ENCODE measurements at regions not wholly inside any gene's neighbourhood (a gene's known extent, or its start where the extent isn't known, plus 50 kb on each side); places are given as distances from the start of the nearest gene placed in this dataset.
A peak's percentile ranks its signal among the peaks of the same experiment; 100 is the strongest.

DNA sequence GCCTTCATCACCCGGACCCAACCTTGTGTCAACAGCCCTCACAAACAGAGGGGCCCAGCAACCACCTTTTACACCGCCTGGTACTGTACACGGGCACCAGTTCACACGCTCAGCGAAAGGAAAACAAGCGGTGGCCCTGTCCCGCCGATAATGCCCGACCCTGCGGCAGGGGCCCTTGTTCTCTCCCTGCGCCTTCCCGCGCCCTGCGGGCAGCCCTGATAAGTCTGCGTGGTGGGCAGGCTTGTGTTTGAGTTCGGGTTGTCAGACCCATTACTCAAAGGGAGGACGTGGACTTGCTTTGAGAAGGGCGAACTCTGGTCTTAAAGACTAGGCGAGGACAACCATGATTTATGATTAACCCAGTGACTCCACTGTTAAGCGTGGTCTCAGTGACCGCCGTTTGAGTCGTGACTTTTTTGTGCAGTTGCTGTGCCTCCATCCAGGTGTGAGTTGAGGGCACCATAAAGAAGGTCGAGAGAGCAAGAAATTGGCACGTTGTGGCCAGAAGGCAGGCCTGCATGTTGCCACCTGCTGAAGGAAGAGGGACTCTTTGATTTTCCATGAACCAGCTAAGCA is 167.4 kb upstream of the GATA6 start:
- no peak for TF ChIP-seq POLR2A (IDR thresholded peaks at IDR 0.05)
- TF ChIP-seq, protein P1, sequence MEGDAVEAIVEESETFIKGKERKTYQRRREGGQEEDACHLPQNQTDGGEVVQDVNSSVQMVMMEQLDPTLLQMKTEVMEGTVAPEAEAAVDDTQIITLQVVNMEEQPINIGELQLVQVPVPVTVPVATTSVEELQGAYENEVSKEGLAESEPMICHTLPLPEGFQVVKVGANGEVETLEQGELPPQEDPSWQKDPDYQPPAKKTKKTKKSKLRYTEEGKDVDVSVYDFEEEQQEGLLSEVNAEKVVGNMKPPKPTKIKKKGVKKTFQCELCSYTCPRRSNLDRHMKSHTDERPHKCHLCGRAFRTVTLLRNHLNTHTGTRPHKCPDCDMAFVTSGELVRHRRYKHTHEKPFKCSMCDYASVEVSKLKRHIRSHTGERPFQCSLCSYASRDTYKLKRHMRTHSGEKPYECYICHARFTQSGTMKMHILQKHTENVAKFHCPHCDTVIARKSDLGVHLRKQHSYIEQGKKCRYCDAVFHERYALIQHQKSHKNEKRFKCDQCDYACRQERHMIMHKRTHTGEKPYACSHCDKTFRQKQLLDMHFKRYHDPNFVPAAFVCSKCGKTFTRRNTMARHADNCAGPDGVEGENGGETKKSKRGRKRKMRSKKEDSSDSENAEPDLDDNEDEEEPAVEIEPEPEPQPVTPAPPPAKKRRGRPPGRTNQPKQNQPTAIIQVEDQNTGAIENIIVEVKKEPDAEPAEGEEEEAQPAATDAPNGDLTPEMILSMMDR (IDR thresholded peaks at IDR 0.05), result peak in 1 of 7 experiments; percentile 4
- peak in 2 of 3 donors; percentile 71 to 81 for TF ChIP-seq POLR2AphosphoS5 (IDR thresholded peaks at IDR 0.05)

Data from stomach (tissue), 4 donors.